H9 (cell line): ENCODE measurements at regions not wholly inside any gene's neighbourhood (a gene's known extent, or its start where the extent isn't known, plus 50 kb on each side); places are given as distances from the start of the nearest gene placed in this dataset.

Source experiments
- DNase-seq: peaks from one replicate; pipeline ENCODE4 v3.0.0-alpha.2; 2017
- H2AFZ ChIP-seq: one replicate; pipeline ENCODE4 v1.6.1; 2013; ENCODE audit warnings: mild to moderate bottlenecking, low read length, control low read depth, moderate library complexity
- H2AK5ac ChIP-seq: 2 replicates; pipeline ENCODE4 v1.6.1; 2013; ENCODE audit warnings: low read length, control low read depth, mixed read lengths; ENCODE audit not compliant: insufficient read length
- H2BK120ac ChIP-seq: one replicate; pipeline ENCODE4 v1.6.1; 2013; ENCODE audit warnings: low read depth, mild to moderate bottlenecking, low read length, control low read depth, inconsistent platforms; ENCODE audit not compliant: poor library complexity, severe bottlenecking
- H2BK12ac ChIP-seq: 2 replicates; pipeline ENCODE4 v1.6.1; 2013; ENCODE audit warnings: low read length, control low read depth, mixed read lengths, low read depth; ENCODE audit not compliant: insufficient read length
- H2BK15ac ChIP-seq: 2 replicates; pipeline ENCODE4 v1.6.1; 2013; ENCODE audit warnings: low read depth, low read length, control low read depth
- H2BK20ac ChIP-seq: one replicate; pipeline ENCODE4 v1.6.1; 2013; ENCODE audit warnings: low read depth, mild to moderate bottlenecking, low read length, control low read depth, inconsistent platforms; ENCODE audit not compliant: poor library complexity, severe bottlenecking
- H2BK5ac ChIP-seq: 2 replicates; pipeline ENCODE4 v1.6.1; 2013; ENCODE audit warnings: low read length, control low read depth, mixed read lengths; ENCODE audit not compliant: insufficient read length
- H3K14ac ChIP-seq: 2 replicates; pipeline ENCODE4 v1.6.1; 2013; ENCODE audit warnings: low read length, control low read depth; ENCODE audit not compliant: insufficient read depth
- H3K18ac ChIP-seq: 2 replicates; pipeline ENCODE4 v1.6.1; 2013; ENCODE audit warnings: low read depth, mild to moderate bottlenecking, mixed read lengths, low read length, control low read depth; ENCODE audit not compliant: insufficient read length
- H3K23ac ChIP-seq: 2 replicates; pipeline ENCODE4 v1.6.1; 2013; ENCODE audit warnings: low read length, control low read depth, mixed read lengths, low read depth; ENCODE audit not compliant: insufficient read length
- H3K23me2 ChIP-seq: 2 replicates; pipeline ENCODE4 v1.6.1; 2013; ENCODE audit warnings: low read depth, mild to moderate bottlenecking, mixed read lengths, low read length, control low read depth; ENCODE audit not compliant: insufficient read length, poor library complexity, severe bottlenecking
- H3K27ac ChIP-seq: 2 replicates; pipeline ENCODE4 v1.5.1; 2013; ENCODE audit warnings: low read length, control low read depth, mixed read lengths, low read depth; ENCODE audit not compliant: insufficient read length
- H3K27me3 ChIP-seq: 2 replicates; pipeline ENCODE4 v1.6.1; 2013; ENCODE audit warnings: low read length, control low read depth, inconsistent platforms; ENCODE audit not compliant: insufficient read depth
- H3K4ac ChIP-seq: 2 replicates; pipeline ENCODE4 v1.6.1; 2013; ENCODE audit warnings: low read depth, mild to moderate bottlenecking, control low read depth, inconsistent platforms, low read length, moderate library complexity
- H3K4me1 ChIP-seq: 2 replicates; pipeline ENCODE4 v1.6.1; 2013; ENCODE audit warnings: low read length, control low read depth, inconsistent platforms; ENCODE audit not compliant: insufficient read depth
- H3K4me2 ChIP-seq: 2 replicates; pipeline ENCODE4 v1.6.1; 2013; ENCODE audit warnings: low read length, control low read depth, mixed read lengths; ENCODE audit not compliant: insufficient read length, insufficient read depth
- H3K56ac ChIP-seq: 2 replicates; pipeline ENCODE4 v1.6.1; 2013; ENCODE audit warnings: low read depth, mild to moderate bottlenecking, mixed read lengths, low read length, control low read depth; ENCODE audit not compliant: insufficient read length
- H3K79me1 ChIP-seq: 2 replicates; pipeline ENCODE4 v1.6.1; 2013; ENCODE audit warnings: low read depth, mild to moderate bottlenecking, moderate library complexity, low read length, control low read depth, inconsistent platforms; ENCODE audit not compliant: insufficient read depth, poor library complexity, severe bottlenecking
- H3K79me2 ChIP-seq: 2 replicates; pipeline ENCODE4 v1.6.1; 2013; ENCODE audit warnings: low read length, control low read depth, inconsistent platforms; ENCODE audit not compliant: insufficient read depth
- H3K9ac ChIP-seq: 2 replicates; pipeline ENCODE4 v1.6.1; 2013; ENCODE audit warnings: low read length, control low read depth, mixed read lengths; ENCODE audit not compliant: insufficient read length; ENCODE audit errors: extremely low read depth
- H3K9me3 ChIP-seq: one replicate; pipeline ENCODE4 v1.6.1; 2013; ENCODE audit warnings: low read depth, low read length, inconsistent platforms; ENCODE audit not compliant: control insufficient read depth
- H3T11ph ChIP-seq: one replicate; pipeline ENCODE4 v1.6.1; 2013; ENCODE audit warnings: mild to moderate bottlenecking, low read length, control low read depth, inconsistent platforms
- H4K20me1 ChIP-seq: one replicate; pipeline ENCODE4 v1.6.1; 2013; ENCODE audit not compliant: control insufficient read depth, insufficient read length, insufficient read depth
- H4K5ac ChIP-seq: 2 replicates; pipeline ENCODE4 v1.6.1; 2013; ENCODE audit warnings: low read depth, mild to moderate bottlenecking, mixed read lengths, low read length, control low read depth; ENCODE audit not compliant: insufficient read length
- H4K8ac ChIP-seq: replicated peaks from 2 replicates; pipeline ENCODE4 v1.6.1; 2013; ENCODE audit warnings: low read length, control low read depth, mixed read lengths, low read depth; ENCODE audit not compliant: insufficient read length
- H4K91ac ChIP-seq: 2 replicates; pipeline ENCODE4 v1.6.1; 2013; ENCODE audit warnings: low read depth, mild to moderate bottlenecking, moderate library complexity, mixed read lengths, low read length, control low read depth; ENCODE audit not compliant: insufficient read length
- H3K27ac Mint-ChIP-seq, 3 experiments: 2 replicates in 2 of 3; 3 replicates in 1 of 3; pipeline ENCODE4 v1.8.0; 2020 to 2021; ENCODE audit warnings: mixed read lengths in 3 of 3, mild to moderate bottlenecking in 1 of 3, moderate library complexity in 1 of 3
- H3K27me3 Mint-ChIP-seq: 2 replicates; pipeline ENCODE4 v1.8.0; 2021; ENCODE audit warnings: low read depth, mild to moderate bottlenecking, moderate library complexity, mixed read lengths
- H3K36me3 Mint-ChIP-seq, 3 experiments: 2 replicates in 2 of 3; 3 replicates in 1 of 3; pipeline ENCODE4 v1.8.0; 2020 to 2021; ENCODE audit warnings: low read depth in 3 of 3, mixed read lengths in 3 of 3; ENCODE audit not compliant: insufficient read depth in 1 of 3
- H3K4me1 Mint-ChIP-seq, 2 experiments: 2 replicates each; pipeline ENCODE4 v1.8.0; 2020; ENCODE audit warnings: mixed read lengths in 2 of 2
- H3K4me3 Mint-ChIP-seq, 2 experiments: 2 replicates in 1 of 2; 3 replicates in 1 of 2; pipeline ENCODE4 v1.8.0; 2020 to 2021; ENCODE audit warnings: mild to moderate bottlenecking in 2 of 2, mixed read lengths in 2 of 2, moderate library complexity in 1 of 2
- H3K9me3 Mint-ChIP-seq, 2 experiments: 2 replicates in 1 of 2; 3 replicates in 1 of 2; pipeline ENCODE4 v1.8.0; 2020; ENCODE audit warnings: mild to moderate bottlenecking in 2 of 2, mixed read lengths in 2 of 2, moderate library complexity in 1 of 2
- TF ChIP-seq, protein P1 (sequence below): fragments of 200-600 bp; sonication (generic); conservative IDR thresholded peaks from 3 replicates; pipeline ENCODE4 v1.8.0; 2021; ENCODE audit warnings: antibody characterized with exemption, mild to moderate bottlenecking

DNA sequence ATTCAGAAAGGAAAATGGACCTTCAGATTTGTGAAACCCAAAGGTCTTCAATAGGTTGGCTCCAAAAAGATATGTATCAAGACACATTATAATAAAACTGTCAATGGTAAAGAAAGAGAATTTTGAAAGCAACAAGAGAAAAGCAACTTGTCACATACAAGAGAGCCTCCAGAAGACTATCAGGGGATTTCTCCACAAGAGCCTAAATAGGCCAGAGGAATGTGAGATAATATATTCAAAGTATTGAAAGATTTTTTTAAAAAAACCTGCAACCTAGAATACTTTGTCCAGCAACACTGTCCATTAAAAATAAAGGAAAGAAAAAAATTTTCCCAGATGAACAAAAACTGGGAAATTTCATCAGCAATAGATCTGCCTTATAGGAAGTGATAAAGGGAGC is 869.6 kb upstream of the ADGRL2 start:
- TF ChIP-seq, protein P1, sequence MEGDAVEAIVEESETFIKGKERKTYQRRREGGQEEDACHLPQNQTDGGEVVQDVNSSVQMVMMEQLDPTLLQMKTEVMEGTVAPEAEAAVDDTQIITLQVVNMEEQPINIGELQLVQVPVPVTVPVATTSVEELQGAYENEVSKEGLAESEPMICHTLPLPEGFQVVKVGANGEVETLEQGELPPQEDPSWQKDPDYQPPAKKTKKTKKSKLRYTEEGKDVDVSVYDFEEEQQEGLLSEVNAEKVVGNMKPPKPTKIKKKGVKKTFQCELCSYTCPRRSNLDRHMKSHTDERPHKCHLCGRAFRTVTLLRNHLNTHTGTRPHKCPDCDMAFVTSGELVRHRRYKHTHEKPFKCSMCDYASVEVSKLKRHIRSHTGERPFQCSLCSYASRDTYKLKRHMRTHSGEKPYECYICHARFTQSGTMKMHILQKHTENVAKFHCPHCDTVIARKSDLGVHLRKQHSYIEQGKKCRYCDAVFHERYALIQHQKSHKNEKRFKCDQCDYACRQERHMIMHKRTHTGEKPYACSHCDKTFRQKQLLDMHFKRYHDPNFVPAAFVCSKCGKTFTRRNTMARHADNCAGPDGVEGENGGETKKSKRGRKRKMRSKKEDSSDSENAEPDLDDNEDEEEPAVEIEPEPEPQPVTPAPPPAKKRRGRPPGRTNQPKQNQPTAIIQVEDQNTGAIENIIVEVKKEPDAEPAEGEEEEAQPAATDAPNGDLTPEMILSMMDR = no peak
- no peaks in the 10 kb centered on the region for H3K79me1 ChIP-seq
- H2AFZ ChIP-seq = no peak overlapping the region
- no peak overlapping the region for H2BK15ac ChIP-seq
- no peaks in the 10 kb centered on the region for H3K4me1 ChIP-seq
- H3K9ac ChIP-seq = no peak overlapping the region
- no peaks in the 10 kb centered on the region for H3K79me2 ChIP-seq
- Mint-ChIP-seq H3K9me3 (peaks cover 12 to 17% of the 10 kb centered on the region in 2 experiments), H3K4me1 (no peaks in the 10 kb centered on the region), H3K27ac (no peak overlapping the region), H3K36me3 (peaks cover 0 to 16% (median 5%) of the 10 kb centered on the region in 3 experiments; a peak in 3 of 7 replicates), H3K4me3 (no peak overlapping the region), H3K27me3 (no peaks in the 10 kb centered on the region)
- no peak for DNase-seq
- H3K23me2 ChIP-seq = no peaks in the 10 kb centered on the region
- H3K27me3 ChIP-seq = no peaks in the 10 kb centered on the region
- H3K23ac ChIP-seq = no peak overlapping the region
- H3K4me2 ChIP-seq = no peak overlapping the region
- no peak overlapping the region for H3T11ph ChIP-seq
- no peak overlapping the region for H3K4ac ChIP-seq
- H3K27ac ChIP-seq = no peak overlapping the region
- H4K20me1 ChIP-seq = no peaks in the 10 kb centered on the region
- no peaks in the 10 kb centered on the region for H3K9me3 ChIP-seq
- H3K56ac ChIP-seq = no peak overlapping the region
- H2BK5ac ChIP-seq = no peak overlapping the region
- no peak overlapping the region for H2AK5ac ChIP-seq
- no peak overlapping the region for H3K14ac ChIP-seq
- no peak overlapping the region for H4K5ac ChIP-seq
- H3K18ac ChIP-seq = no peak overlapping the region
- H2BK20ac ChIP-seq = no peak overlapping the region
- H4K8ac ChIP-seq = no peak overlapping the region
- no peak overlapping the region for H2BK120ac ChIP-seq
- no peak overlapping the region for H4K91ac ChIP-seq
- H2BK12ac ChIP-seq = no peak overlapping the region
